H1 (cell line): ENCODE measurements at regions not wholly inside any gene's neighbourhood (a gene's known extent, or its start where the extent isn't known, plus 50 kb on each side); places are given as distances from the start of the nearest gene placed in this dataset.

Experiments
- CTCF ChIA-PET: fragments of 300-600 bp; sonication (Branson Sonifier 250); formaldehyde crosslinking; loops from one replicate; lab custom pipeline; 2021; ENCODE audit not compliant: partially characterized antibody; lab: Charles Lee
- POLR2A ChIA-PET: fragments of 300-600 bp; sonication (Branson Sonifier 250); formaldehyde crosslinking; loops from one replicate; lab custom pipeline; 2021; ENCODE audit warnings: inconsistent platforms; ENCODE audit not compliant: partially characterized antibody; lab: Charles Lee
- DNase-seq, 2 experiments: peaks; one replicate each; pipeline versions ENCODE4 v3.0.0 to v3.0.0-alpha.2; 2010 to 2022; ENCODE audit warnings: low spot score in 2 of 2, low read depth in 1 of 2, mixed read lengths in 1 of 2
- FAIRE-seq: peaks from 2 replicates; lab custom pipeline; 2011; peaks lifted over from hg19 to GRCh38; lab: Jason Lieb, UNC
- H2AFZ ChIP-seq: 2 replicates; pipeline ENCODE4 v1.8.1; 2012; ENCODE audit warnings: low read length, inconsistent platforms
- H2AK5ac ChIP-seq: 2 replicates; pipeline ENCODE4 v1.6.1; 2013; ENCODE audit warnings: low read depth, low read length
- H2BK120ac ChIP-seq: replicated peaks from 2 replicates; pipeline ENCODE3; 2013; ENCODE audit warnings: low read depth, low read length, inconsistent platforms
- H2BK12ac ChIP-seq: 2 replicates; pipeline ENCODE4 v1.6.1; 2013; ENCODE audit warnings: low read depth, low read length
- H2BK15ac ChIP-seq: 2 replicates; pipeline ENCODE4 v1.6.1; 2013; ENCODE audit warnings: low read length
- H2BK20ac ChIP-seq: 2 replicates; pipeline ENCODE4 v1.6.1; 2013; ENCODE audit warnings: low read length
- H2BK5ac ChIP-seq: 2 replicates; pipeline ENCODE4 v1.6.1; 2013; ENCODE audit warnings: low read depth, low read length
- H3K14ac ChIP-seq: 2 replicates; pipeline ENCODE4 v1.6.1; 2013; ENCODE audit warnings: inconsistent platforms; ENCODE audit not compliant: insufficient read length
- H3K18ac ChIP-seq: 2 replicates; pipeline ENCODE4 v1.6.1; 2013; ENCODE audit warnings: low read length; ENCODE audit errors: extremely low read depth
- H3K23ac ChIP-seq: 2 replicates; pipeline ENCODE4 v1.6.1; 2013; ENCODE audit warnings: inconsistent platforms; ENCODE audit not compliant: insufficient read length
- H3K23me2 ChIP-seq: 2 replicates; pipeline ENCODE4 v1.6.1; 2013; ENCODE audit warnings: low read depth, low read length
- H3K27ac ChIP-seq: 2 replicates; pipeline ENCODE4 v1.6.1; 2011; ENCODE audit warnings: low read depth, low read length, inconsistent platforms
- H3K27me3 ChIP-seq, 4 experiments: replicated peaks in 1 of 4; 1 replicate in 1 of 4; 2 replicates in 3 of 4; pipeline versions ENCODE4 v1.6.1 to v1.8.1; 2011 to 2013; ENCODE audit warnings: low read length in 3 of 4, mild to moderate bottlenecking in 3 of 4, inconsistent platforms in 2 of 4, mixed read lengths in 2 of 4, moderate library complexity in 1 of 4; ENCODE audit not compliant: control insufficient read depth in 3 of 4, insufficient read depth in 3 of 4; ENCODE audit errors: extremely low read depth in 1 of 4
- H3K36me3 ChIP-seq, 4 experiments: 2 replicates each; pipeline versions ENCODE4 v1.6.1 to v1.8.1; 2011 to 2013; ENCODE audit warnings: mild to moderate bottlenecking in 4 of 4, low read length in 3 of 4, moderate library complexity in 2 of 4, control low read depth in 1 of 4, inconsistent platforms in 1 of 4; ENCODE audit not compliant: insufficient read depth in 4 of 4, control insufficient read depth in 2 of 4
- H3K4ac ChIP-seq: replicated peaks from 2 replicates; pipeline ENCODE3; 2013; ENCODE audit warnings: low read length, low read depth, mixed read lengths, inconsistent platforms; ENCODE audit not compliant: insufficient read length
- H3K4me1 ChIP-seq, 4 experiments: replicated peaks in 1 of 4; 1 replicate in 1 of 4; 2 replicates in 3 of 4; pipeline versions ENCODE4 v1.6.1 to v1.8.1; 2011 to 2013; ENCODE audit warnings: low read length in 3 of 4, inconsistent platforms in 2 of 4, mixed read lengths in 1 of 4; ENCODE audit not compliant: insufficient read depth in 4 of 4, control insufficient read depth in 3 of 4
- H3K4me2 ChIP-seq, 2 experiments: 2 replicates each; pipeline versions ENCODE4 v1.6.1 to v1.8.1; 2011 to 2013; ENCODE audit warnings: low read depth in 2 of 2, low read length in 2 of 2, control low read depth in 1 of 2, inconsistent platforms in 1 of 2, mild to moderate bottlenecking in 1 of 2; ENCODE audit not compliant: insufficient read depth in 1 of 2
- H3K4me3 ChIP-seq, 4 experiments: fragments of 200-600, 300-600 bp in 1 of 4; sonication (generic), shearing (Covaris generic), sonication (Bioruptor Twin) in 1 of 4; 2 replicates each; pipeline versions ENCODE4 v1.5.1 to v1.8.1; 2011 to 2016; ENCODE audit warnings: low read length in 4 of 4, low read depth in 3 of 4, control low read depth in 2 of 4, inconsistent platforms in 2 of 4, mild to moderate bottlenecking in 2 of 4, mixed read lengths in 1 of 4, moderate library complexity in 1 of 4; ENCODE audit not compliant: insufficient read depth in 2 of 4; ENCODE audit errors: extremely low read depth in 1 of 4
- H3K56ac ChIP-seq: replicated peaks from 2 replicates; pipeline ENCODE3; 2013; ENCODE audit warnings: low read depth, mild to moderate bottlenecking, mixed read lengths, low read length, inconsistent platforms; ENCODE audit not compliant: insufficient read length
- H3K79me1 ChIP-seq: 2 replicates; pipeline ENCODE4 v1.6.1; 2013; ENCODE audit warnings: low read depth, low read length, control low read depth
- H3K79me2 ChIP-seq, 2 experiments: 2 replicates each; pipeline versions ENCODE4 v1.6.1 to v1.8.1; 2012 to 2013; ENCODE audit warnings: low read length in 2 of 2, mild to moderate bottlenecking in 2 of 2, inconsistent platforms in 1 of 2; ENCODE audit not compliant: insufficient read depth in 2 of 2, control insufficient read depth in 1 of 2
- H3K9ac ChIP-seq, 4 experiments: replicated peaks in 1 of 4; 1 replicate in 1 of 4; 2 replicates in 3 of 4; pipeline versions ENCODE4 v1.6.1 to v1.8.1; 2011 to 2013; ENCODE audit warnings: low read depth in 3 of 4, low read length in 3 of 4, control low read depth in 2 of 4, mild to moderate bottlenecking in 2 of 4, moderate library complexity in 2 of 4, inconsistent platforms in 1 of 4; ENCODE audit errors: extremely low read depth in 1 of 4
- H3K9me3 ChIP-seq, 2 experiments: 2 replicates each; pipeline versions ENCODE4 v1.6.1 to v1.8.1; 2012 to 2013; ENCODE audit warnings: mild to moderate bottlenecking in 2 of 2, moderate library complexity in 2 of 2, control low read depth in 1 of 2, inconsistent platforms in 1 of 2, low read depth in 1 of 2, low read length in 1 of 2, mixed read lengths in 1 of 2; ENCODE audit not compliant: insufficient read depth in 2 of 2
- H4K20me1 ChIP-seq, 2 experiments: replicated peaks in 1 of 2; 2 replicates each; pipeline versions ENCODE3 to v1.8.1; 2011 to 2013; ENCODE audit warnings: inconsistent platforms in 2 of 2, low read length in 2 of 2, mild to moderate bottlenecking in 1 of 2; ENCODE audit not compliant: insufficient read depth in 2 of 2, control insufficient read depth in 1 of 2
- H4K5ac ChIP-seq: 2 replicates; pipeline ENCODE4 v1.6.1; 2013; ENCODE audit warnings: low read length, low read depth, mixed read lengths, inconsistent platforms; ENCODE audit not compliant: insufficient read length
- H4K8ac ChIP-seq: 2 replicates; pipeline ENCODE4 v1.8.0; 2013; ENCODE audit warnings: mild to moderate bottlenecking, moderate library complexity, low read length, inconsistent platforms; ENCODE audit not compliant: insufficient read depth; ENCODE audit errors: extremely low read depth
- H4K91ac ChIP-seq: replicated peaks from 2 replicates; pipeline ENCODE3; 2013; ENCODE audit warnings: low read length, mixed read lengths, inconsistent platforms; ENCODE audit not compliant: insufficient read length
- ASH2L ChIP-seq: fragments of 200-600, 300-600 bp; sonication (generic); IDR thresholded peaks from one replicate; pipeline ENCODE4 v1.7.1; 2017; ENCODE audit warnings: low read length
- CHD1 ChIP-seq: IDR thresholded peaks from 2 replicates; pipeline ENCODE4 v1.6.1; 2012; ENCODE audit warnings: low read depth, low read length, improper control_type of control experiment
- CHD2 ChIP-seq: IDR thresholded peaks from 2 replicates; pipeline ENCODE4 v1.6.1; 2012; ENCODE audit warnings: low read length, improper control_type of control experiment
- GTF2F1 ChIP-seq: IDR thresholded peaks from 2 replicates; pipeline ENCODE4 v1.6.1; 2012; ENCODE audit warnings: low read depth, low read length, improper control_type of control experiment, borderline replicate concordance
- JUN ChIP-seq: IDR thresholded peaks from 2 replicates; pipeline ENCODE4 v1.6.1; 2011; ENCODE audit warnings: low read depth, mild to moderate bottlenecking, improper control_type of control experiment, low read length
- RAD21 ChIP-seq, 2 experiments: IDR thresholded peaks in 1 of 2; conservative IDR thresholded peaks in 1 of 2; 2 replicates each; pipeline ENCODE4 v1.6.1; 2011; ENCODE audit warnings: low read depth in 2 of 2, low read length in 2 of 2, improper control_type of control experiment in 1 of 2, inconsistent platforms in 1 of 2, mild to moderate bottlenecking in 1 of 2, moderate library complexity in 1 of 2
- RNF2 ChIP-seq: fragments of 200-900, 300-1000 bp; sonication (generic); IDR thresholded peaks from 2 replicates; pipeline ENCODE4 v1.7.1; 2016; ENCODE audit warnings: borderline replicate concordance, low read depth, mild to moderate bottlenecking, antibody characterized with exemption, low read length; ENCODE audit not compliant: poor library complexity, severe bottlenecking; ENCODE audit errors: missing control alignments
- RXRA ChIP-seq: IDR thresholded peaks from 2 replicates; pipeline ENCODE4 v1.6.1; 2011; ENCODE audit warnings: low read depth, mild to moderate bottlenecking, low read length, moderate library complexity; ENCODE audit not compliant: insufficient read depth
- SRF ChIP-seq: IDR thresholded peaks from 2 replicates; pipeline ENCODE4 v1.6.1; 2011; ENCODE audit warnings: mild to moderate bottlenecking, low read depth, low read length, moderate library complexity
- TCF12 ChIP-seq: IDR thresholded peaks from 2 replicates; pipeline ENCODE4 v1.6.1; 2011; ENCODE audit warnings: low read depth, mild to moderate bottlenecking, low read length
- WGBS, 2 experiments: shearing (Covaris generic) in 1 of 2; methylation state at CpG; one replicate each; pipeline versions ENCODE4 v1.1.6 to v1.1.7; 2013 to 2015; ENCODE audit warnings: low lambda C conversion rate in 2 of 2, mixed read lengths in 2 of 2, inconsistent platforms in 1 of 2, low coverage in 1 of 2, missing lambda C conversion rate in 1 of 2; ENCODE audit not compliant: insufficient replicate concordance in 2 of 2, insufficient coverage in 1 of 2, insufficient read length in 1 of 2; ENCODE audit errors: extremely low coverage in 1 of 2, missing lambda C conversion rate in 1 of 2; 5-methylcytosine and 5-hydroxymethylcytosine counted together
- TF ChIP-seq, protein P1 (sequence below), 3 experiments: IDR thresholded peaks; 1 replicate in 2 of 3; 2 replicates in 1 of 3; pipeline versions ENCODE4 v1.5.1 to v1.6.1; 2011; ENCODE audit warnings: low read length in 3 of 3, mild to moderate bottlenecking in 3 of 3, inconsistent platforms in 2 of 3, low read depth in 1 of 3, moderate library complexity in 1 of 3; ENCODE audit not compliant: insufficient read depth in 1 of 3; ENCODE audit errors: control extremely low read depth in 1 of 3

DNA sequence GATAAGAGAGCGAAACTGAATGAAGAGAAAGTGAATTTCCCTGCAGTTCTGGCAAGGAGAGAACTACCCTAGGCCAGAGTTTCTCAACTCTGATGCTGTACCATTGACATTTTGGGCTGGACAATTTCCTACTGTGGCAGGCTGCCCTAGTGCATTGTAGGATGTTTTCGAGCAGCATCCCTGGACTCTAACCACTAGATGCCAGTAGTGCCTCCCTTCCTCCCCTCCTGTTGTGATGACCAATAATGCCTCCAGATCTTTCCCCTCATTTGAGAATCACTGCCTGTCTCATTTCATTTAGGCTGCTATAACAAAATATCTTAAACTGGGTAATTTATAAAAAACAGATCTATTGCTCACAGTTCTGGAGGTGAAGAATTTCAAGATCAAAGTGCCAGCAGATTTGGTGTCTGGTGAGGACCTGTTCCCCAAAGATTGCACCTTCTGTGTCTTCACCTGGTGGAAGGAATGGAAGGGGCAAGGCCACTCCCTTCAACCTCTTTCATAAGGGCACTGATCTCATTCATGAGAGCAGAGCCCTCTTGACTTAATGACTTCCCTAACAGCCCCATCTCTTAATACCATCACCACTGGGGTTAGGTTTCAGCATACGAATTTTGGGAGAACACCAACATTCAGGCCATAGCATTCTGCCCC is 188.9 kb upstream of the MEIS2 start:
- H4K8ac ChIP-seq, result no peak overlapping the region
- no peak overlapping the region for H4K5ac ChIP-seq
- H2AK5ac ChIP-seq, result no peak overlapping the region
- no peak overlapping the region for H3K18ac ChIP-seq
- H3K4me1 ChIP-seq, result no peaks in the 10 kb centered on the region
- H3K14ac ChIP-seq, result no peak overlapping the region
- 82% methylated on average over 3 of the region's 3 CpGs; no CpG with 5 or more reads in 1 of the 2 experiments for WGBS, 2 experiments
- H3K23ac ChIP-seq, result no peak overlapping the region
- H3K23me2 ChIP-seq, result no peaks in the 10 kb centered on the region
- H3K79me2 ChIP-seq, result no peaks in the 10 kb centered on the region
- FAIRE-seq (peak; percentile 81), DNase-seq (no peak)
- no peak overlapping the region for H4K91ac ChIP-seq
- no peak overlapping the region for H2BK12ac ChIP-seq
- POLR2A ChIA-PET, result no interaction called here
- CTCF ChIA-PET, result no interaction called here
- no peaks in the 10 kb centered on the region for H3K9me3 ChIP-seq
- H3K79me1 ChIP-seq, result no peaks in the 10 kb centered on the region
- no peak overlapping the region for H2BK120ac ChIP-seq
- no peak overlapping the region for H2AFZ ChIP-seq
- H3K4me3 ChIP-seq, result no peak overlapping the region
- no peak overlapping the region for H3K9ac ChIP-seq
- H3K4me2 ChIP-seq, result no peak overlapping the region
- H3K27me3 ChIP-seq, result no peaks in the 10 kb centered on the region
- no peak overlapping the region for H3K27ac ChIP-seq
- H3K36me3 ChIP-seq, result no peaks in the 10 kb centered on the region
- H3K56ac ChIP-seq, result no peak overlapping the region
- no peak overlapping the region for H2BK15ac ChIP-seq
- no peak overlapping the region for H2BK5ac ChIP-seq
- H3K4ac ChIP-seq, result no peak overlapping the region
- no peak overlapping the region for H2BK20ac ChIP-seq
- no peaks in the 10 kb centered on the region for H4K20me1 ChIP-seq
- TF ChIP-seq, protein P1, sequence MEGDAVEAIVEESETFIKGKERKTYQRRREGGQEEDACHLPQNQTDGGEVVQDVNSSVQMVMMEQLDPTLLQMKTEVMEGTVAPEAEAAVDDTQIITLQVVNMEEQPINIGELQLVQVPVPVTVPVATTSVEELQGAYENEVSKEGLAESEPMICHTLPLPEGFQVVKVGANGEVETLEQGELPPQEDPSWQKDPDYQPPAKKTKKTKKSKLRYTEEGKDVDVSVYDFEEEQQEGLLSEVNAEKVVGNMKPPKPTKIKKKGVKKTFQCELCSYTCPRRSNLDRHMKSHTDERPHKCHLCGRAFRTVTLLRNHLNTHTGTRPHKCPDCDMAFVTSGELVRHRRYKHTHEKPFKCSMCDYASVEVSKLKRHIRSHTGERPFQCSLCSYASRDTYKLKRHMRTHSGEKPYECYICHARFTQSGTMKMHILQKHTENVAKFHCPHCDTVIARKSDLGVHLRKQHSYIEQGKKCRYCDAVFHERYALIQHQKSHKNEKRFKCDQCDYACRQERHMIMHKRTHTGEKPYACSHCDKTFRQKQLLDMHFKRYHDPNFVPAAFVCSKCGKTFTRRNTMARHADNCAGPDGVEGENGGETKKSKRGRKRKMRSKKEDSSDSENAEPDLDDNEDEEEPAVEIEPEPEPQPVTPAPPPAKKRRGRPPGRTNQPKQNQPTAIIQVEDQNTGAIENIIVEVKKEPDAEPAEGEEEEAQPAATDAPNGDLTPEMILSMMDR (IDR thresholded peaks at IDR 0.05; ENCODE audit: control extremely low read depth in 1 of 3, insufficient read depth in 1 of 3, low read depth in 1 of 3, low read length in 3 of 3), result peak; percentile 44 to 75 (median 66)
- TF ChIP-seq CHD2, result no peak
- TF ChIP-seq TCF12, result no peak
- TF ChIP-seq GTF2F1, result no peak
- no peak for TF ChIP-seq ASH2L
- no peak for TF ChIP-seq JUN
- TF ChIP-seq SRF, result no peak
- TF ChIP-seq CHD1, result no peak
- no peak for TF ChIP-seq RXRA
- no peak for TF ChIP-seq RNF2
- TF ChIP-seq RAD21 (IDR thresholded peaks at IDR 0.05 in 1 of 2, conservative IDR thresholded peaks at IDR 0.05 in 1 of 2; ENCODE audit: low read depth in 2 of 2, low read length in 2 of 2), result peak; percentile 74
